Mucosa of gallbladder (tissue), 1 donor: ENCODE measurements at regions not wholly inside any gene's neighbourhood (a gene's known extent, or its start where the extent isn't known, plus 50 kb on each side); places are given as distances from the start of the nearest gene placed in this dataset.
"Not testable (repeated sequence)": the region's sequence is repeated elsewhere in the genome, so short reads cannot be mapped to it uniquely, and the experiment has no call there.

Experiments
- DNase-seq: peaks from one replicate; pipeline ENCODE4 v3.0.0-alpha.2; 2020; ENCODE audit warnings: low spot score
- donor health status: DM: no; HTN: no; CAD: no.

DNA sequence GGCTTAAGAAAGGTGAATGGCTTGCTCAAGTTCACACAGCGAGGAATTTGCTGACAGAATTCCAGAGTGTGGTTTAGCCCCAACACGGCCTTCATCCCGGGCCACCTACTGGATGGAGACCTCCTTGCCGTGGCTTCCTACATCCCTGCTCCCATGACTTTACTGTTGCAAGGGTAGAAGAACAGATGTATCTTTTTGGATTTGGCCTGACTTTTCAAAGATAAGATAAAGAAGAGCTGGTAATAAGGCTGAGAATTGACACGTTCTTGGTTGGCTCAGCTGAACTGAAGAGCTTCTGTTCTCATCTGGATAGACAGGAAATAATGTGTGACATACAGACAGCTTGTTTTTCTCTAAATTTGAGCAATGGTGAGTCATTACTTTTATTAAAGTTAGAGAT lies 113.1 kb downstream of the KLF5 start:
- no peak for DNase-seq

DNA sequence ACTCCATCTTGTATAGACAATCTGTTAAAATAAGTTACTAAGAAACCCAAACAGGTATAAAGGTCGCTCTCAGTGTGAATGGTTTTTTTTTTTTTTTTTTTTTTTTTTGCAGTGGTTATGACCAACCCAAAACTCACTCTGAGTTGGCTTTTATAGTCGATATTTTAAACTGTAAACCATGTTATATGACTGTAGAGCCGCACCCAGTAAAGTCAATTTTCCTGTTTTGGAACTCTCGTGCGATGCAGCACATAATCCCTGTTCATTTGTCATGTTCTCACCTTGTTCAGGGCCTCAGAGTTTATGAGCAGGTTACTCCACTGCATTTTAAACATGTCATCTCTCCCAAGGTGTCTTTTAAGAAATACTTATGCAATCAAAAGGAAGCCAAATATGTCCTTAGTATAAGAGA lies 112.5 kb downstream of the KLF5 start:
- peak; percentile 82 for DNase-seq

DNA sequence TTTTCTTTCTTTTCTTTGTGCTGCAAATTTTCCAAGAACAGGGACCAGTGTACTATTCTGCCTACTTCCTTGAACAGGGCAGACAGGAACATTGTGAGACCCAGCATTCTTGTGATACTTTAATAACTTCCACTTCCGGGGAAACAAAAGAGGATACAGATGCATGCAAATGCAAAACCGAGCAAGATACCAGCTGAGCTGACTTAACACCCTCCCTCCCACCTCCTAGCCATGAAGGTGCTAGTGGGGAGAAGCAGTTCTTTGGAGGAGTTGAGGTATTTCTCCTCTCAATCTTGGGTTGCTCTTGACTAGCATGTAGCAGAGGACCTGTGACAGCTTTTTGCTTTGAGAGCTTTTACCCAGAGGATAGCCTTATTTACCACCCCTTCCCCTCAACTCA lies 111.2 kb downstream of the KLF5 start:
- DNase-seq, result no peak

DNA sequence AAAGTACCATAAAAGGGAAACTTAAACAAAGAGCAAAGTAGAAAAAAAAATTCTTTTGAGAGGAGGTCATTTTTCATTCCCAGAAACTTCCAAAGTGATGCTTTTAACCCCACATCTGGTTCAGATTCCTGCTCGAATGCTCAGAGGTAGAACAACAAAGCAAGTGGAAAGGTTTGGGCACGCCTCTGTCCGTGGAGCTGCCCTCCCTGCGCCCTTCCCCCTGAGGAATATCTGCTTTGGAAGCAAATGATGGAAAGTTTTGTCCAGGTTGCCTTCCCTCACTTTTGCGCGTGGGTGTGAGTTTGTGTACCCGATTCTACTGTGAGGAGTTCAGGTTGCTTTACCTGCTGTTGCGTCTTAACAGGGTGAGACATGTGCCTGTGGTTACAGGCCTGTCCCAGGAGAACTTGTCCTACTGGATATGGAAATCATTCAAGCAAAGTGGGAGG lies 110.2 kb downstream of the KLF5 start:
- DNase-seq, result no peak

DNA sequence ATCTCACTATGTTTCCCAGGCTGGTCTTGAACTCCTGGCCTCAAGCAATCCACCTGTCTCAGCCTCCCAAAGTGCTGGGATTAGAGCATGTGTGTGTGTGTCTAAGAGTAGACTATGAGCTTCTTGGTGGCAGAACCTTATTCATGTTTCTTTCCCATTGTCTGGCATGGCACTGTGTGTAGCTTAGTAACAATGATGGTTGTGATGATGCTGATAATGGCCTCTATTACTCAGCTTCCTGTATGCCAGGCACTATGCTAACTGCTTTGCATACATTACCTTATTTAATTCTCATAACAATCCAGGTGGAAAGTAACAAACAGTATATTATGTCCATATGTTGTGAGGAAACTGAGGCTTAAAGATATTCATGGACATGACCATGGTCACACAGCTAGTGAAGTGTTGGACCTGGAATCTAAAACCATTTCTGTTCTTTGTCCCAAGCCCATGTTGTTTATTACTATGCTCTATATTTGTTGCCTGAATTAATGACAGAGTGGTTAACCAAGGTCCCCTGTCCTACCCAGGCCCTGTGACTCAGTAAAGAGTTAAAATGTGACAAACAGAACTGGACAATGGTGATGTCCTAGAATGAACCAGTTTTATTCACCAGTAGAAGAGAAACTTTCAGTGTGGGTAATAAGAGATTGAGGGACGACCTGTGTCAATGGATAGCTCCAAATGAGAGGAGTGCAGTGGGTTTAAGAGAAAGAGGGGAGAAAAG lies 109.6 kb downstream of the KLF5 start:
- no peak for DNase-seq

DNA sequence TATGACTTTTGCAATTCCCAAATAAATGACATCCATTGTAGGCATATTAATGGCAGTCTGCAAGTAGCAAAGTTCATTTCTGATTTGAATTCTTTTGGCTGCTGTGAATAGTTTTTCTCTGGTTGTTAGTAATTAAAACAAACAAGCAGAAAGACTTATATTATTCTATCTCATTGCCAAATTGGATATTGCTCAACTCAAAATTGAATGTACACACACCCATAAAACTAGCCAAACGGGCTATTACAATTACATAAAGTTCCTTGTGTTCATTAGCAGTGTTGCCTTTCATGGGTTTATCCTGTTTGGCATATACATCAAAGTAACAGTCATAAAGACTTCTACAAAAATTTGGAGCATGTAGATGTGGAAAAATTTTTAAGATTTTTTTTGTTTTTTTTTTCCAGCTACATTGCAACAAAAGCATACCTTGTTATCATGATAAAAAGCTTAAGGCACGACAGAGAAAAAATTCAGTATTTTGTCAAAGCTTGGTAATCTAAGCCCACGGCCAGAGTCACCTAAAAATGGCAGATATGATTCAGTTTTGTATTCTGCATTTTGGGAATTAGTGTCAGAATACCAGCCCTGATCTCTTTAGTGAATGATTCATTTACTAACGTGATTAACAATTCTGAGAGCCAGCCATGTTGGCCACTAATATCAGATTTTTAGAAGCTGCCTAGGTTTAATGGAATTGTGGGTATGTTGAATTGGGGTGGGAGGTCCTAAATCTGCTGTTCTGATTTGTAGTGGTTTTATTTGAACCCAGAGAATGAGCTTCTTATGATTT lies 108.4 kb downstream of the KLF5 start:
- no peak for DNase-seq

DNA sequence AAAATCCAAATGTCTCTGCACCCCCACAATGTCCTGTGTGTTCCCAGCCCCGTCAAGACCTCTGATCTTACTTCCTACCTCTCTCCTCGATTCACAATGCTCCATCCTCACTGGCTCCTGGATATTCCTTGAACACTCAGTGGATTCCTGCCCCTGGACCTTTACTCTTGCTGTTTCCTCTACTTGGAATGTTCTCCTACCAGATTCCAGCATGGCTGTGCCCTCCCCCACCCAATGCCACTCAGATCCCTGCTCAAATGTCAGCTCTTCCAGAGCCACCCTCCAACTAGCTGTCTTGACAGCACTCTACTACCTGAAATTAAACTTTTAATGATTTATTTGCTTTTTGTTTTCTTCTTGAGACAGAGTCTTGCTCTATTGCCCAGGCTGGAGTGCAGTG lies 107.4 kb downstream of the KLF5 start:
- no peak for DNase-seq

DNA sequence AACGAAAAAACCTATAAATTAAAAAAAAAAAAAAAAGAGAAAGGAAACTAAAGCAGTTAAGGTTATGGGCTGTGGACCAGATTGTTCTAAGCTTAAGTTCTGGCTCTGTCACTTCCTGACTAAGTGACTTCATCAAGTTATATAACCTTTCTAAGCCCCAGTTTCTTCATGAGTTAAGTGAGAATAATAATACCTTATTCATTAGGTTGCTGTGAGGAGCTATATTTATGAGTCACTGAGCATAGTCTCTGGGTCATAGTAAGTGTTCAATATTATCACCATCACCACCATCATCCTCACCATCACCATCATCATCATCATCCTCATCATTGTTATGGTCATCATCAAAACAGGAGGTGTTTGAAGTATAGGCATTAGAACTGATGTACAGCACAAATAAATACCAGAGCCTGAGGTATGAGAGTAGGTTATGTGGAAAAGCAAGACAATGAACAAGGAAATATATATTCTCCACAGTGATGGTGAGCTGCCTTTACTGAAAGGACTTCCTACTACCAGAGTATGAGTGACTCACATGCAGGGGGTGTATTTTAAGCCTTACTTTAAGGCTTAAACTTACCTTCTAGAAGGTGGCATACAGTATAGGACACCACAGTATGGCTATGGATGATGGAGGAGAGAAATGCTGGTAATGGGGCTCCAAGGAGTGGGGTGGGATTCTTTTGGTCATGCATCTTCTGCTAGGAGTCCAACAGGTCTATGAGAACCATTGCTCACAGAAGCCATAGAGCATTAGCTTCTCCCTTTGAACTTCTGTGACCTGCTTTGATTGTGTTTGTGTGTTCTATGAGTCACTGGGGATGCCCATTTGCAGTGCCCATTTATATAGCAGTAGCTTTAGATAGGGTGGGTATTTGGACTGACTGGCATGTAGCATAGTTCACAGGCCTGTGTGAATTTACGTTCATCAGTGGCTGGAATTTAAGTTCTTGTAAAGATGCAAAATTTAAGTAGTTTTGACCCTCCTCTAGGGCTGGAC lies 104.4 kb downstream of the KLF5 start:
- DNase-seq, result no peak

DNA sequence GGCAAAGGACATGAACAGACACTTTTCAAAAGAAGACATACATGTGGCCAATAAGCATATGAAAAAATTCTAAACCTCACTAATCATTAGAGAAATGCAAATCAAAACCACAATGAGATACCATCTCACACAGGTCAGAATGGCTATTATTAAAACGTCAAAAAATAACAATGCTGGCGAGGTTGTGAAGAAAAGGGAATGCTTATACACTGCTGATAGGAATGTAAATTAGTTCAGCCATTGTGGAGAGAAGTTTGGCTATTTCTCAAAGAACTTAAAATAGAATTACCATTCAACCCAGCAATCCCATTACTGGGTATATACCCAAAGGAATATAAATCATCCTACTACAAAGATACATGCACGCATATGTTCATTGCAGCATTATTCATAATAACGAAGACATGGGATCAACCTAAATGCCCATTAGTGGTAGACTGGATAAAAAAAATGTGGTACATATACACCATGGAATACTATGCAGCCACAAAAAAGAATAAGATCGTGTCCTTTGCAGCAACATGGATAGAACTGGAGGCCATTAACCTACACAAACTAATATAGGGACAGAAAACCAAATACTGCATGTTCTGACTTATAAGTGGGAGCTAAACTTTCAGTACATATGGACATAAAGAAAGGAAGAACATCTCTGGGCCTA lies 101.7 kb downstream of the KLF5 start:
- DNase-seq, result not testable (repeated sequence)

DNA sequence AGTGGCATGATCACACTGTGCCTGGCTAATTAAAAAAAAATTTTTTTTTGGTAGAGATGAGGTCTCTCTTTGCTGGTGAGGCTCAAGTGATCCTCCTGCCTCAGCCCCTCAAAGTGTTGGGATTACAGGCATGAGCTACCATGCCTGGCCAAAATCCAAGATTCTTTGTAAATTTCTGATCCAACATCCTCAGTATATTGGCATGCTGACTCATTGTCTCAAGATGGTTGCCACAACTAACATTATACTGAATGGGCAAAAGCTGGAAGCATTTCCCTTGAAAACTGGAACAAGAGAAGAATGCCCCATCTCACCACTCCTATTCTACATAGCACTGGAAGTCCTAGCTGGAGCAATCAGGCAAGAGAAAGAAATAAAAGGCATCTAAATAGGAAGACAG lies 100.0 kb downstream of the KLF5 start:
- no peak for DNase-seq

DNA sequence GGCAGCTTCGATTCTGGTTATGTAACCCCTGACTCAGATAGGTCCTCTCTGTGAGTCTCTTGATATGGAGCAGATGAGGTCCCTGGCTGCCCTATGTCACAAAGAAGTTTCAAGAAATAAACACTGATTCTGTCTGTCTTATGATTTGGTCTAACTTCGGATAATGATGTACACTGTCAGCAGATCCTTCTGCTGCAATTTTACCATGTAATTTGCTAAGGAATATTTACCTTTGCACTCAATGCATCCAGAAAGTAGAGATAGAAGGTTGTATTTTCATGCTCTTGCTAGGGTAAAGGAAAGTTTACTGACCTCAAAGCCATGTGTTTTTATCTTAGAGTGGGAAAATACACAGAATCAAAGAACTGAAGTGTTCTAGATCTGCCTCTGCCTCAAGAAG lies 98.2 kb downstream of the KLF5 start:
- DNase-seq, result no peak

DNA sequence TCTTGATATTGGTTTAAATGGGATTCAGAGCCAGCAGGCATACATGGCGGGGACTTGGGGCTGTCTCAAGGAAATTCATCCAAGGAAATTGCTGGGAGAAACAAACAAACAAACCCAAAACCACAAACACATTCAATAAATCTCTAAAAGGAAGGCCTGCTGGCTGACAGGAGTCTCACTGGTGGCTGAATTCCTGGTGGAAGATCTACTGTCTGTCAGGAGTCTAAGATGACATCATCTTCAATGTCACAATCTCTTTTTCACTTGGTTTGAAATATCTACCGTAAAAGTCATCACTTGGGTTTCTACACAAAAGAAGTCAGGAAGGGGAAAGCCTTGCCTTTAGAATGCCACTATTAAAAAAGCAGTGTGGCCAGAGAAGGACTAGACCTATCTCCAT lies 87.9 kb downstream of the KLF5 start:
- DNase-seq, result no peak

DNA sequence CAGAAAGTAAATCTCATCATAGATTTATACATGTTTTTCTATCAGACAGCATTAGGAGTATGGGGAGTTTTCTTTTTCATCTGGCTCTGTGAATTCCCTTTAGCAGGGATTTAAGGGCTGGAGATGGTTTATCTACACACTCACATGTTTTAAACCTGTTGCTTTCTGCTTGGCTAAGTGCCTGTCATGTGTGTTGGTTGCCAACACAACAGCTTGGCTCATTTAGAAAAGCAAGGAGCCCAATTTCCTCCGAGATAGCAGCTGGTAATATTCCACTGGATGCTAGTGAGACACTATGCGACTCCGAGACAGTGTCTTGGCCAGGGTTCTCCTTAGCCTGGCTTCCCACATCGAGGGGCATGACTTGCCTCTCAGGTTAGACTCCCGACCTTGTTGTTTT lies 83.3 kb downstream of the KLF5 start:
- no peak for DNase-seq

DNA sequence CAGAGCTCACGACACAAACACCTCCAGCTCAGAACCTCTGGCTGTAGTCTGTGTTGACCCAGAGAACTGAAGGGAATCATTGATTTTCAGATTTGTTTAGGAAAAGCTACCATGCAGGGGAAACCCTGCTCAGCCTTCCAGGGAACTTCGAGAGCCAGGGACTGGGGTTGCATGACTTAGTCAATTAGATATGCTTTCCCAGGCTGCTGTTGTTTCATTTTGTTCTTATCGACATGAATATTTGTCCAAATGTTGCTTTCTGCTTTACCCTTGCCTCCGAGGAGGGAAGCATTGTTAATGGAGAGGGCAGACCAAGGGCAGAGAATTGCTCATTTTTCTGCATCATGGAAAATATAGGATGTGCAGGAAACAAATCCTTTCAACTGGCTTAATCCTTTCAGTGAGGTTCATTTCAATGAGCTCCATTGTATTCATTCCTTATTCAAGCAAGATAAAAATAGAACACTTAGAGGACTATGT lies 82.5 kb downstream of the KLF5 start:
- DNase-seq, result no peak

DNA sequence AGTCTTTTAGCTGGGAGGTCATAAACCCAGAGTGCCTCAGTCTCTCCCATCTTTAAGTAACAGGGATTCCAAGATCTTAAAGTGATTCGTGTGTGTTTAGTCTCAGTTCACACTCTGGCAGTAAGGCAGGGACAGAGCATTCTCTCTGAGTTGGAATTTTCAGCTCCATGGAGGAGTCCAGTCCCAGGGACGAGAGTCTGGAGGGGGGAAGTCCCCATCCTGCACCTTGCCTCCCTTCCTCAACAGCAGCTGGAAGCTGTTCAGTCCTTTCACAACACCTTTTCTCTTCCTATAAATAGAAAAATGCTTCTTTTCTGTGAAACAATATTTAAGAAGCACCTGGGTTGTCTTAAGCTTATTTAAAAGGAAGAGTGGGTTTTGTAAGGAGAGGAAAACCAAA lies 82.0 kb downstream of the KLF5 start:
- DNase-seq, result no peak

DNA sequence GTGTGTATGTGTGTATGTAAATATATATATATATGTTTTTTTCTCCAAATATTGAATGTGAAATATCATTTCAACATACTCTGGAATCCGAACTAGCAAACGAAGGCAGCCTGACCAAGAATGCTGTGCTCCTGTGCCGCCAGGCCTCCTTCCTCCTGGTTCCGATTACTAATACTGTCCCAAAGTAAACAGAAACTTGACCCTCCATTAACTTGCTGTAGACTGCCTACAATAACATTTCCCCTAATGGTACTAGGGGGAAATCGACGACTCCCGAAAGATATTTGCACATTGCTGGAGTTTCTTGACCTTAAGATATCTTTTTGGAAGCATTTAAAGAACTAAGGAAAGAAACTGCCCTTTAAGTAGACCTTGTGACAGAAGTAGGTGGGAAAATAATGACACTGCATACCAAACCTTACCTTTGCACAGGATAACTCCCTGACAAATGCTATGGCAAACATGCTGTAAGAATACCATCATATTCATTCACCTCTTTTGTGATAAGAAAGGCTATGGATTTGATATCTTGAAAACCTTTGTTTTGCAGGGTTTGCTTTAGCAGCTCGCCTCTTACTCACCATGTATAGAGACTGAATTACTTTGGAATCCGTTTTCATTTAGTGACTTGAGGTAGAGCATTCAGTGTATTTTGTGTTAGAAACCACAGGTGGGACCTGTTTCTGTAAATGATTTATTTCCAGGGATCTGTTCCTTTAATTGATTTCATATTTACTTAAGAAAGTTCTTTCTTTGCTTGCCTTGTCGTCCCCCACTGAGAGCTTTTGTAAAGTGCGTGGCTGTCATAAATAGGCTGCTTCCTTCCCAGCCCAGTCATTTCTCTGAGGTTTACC lies 80.1 kb downstream of the KLF5 start:
- peak; percentile 57 for DNase-seq

DNA sequence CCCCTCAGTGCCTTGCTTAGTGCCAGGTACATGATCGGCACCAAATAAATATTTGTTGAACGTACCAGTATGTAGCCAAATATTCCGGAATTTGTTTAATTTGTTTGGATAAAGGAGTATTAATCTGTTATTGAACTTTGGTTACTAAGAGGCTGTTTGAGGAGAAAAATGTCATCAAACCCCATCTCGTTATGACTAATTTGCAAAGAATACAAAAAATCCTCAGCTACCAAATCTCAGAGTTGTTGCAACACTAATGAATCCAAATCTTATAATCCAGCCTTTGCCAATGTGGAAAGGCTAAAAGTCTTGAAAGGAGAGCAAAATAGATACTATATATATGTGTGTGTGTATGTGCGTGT lies 79.5 kb downstream of the KLF5 start:
- DNase-seq, result no peak

DNA sequence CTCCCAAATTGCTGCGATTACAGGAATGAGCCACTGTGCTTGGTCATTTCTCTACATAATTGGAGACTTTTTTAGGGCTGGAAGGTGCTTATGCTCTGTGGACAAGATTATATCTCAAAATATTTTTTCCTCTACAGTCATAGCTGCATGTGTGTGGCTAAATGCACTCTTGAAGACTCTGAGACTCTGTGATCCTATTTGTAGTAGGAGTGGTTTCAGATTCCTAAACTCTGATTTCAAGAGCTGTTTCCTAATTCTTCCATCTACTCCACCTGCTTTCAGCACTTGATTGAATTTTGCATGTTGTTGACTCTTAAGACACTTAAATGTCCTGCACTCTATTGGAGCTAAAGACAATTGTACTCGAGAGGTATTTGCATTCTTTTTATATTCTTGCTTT lies 78.0 kb downstream of the KLF5 start:
- DNase-seq, result no peak

DNA sequence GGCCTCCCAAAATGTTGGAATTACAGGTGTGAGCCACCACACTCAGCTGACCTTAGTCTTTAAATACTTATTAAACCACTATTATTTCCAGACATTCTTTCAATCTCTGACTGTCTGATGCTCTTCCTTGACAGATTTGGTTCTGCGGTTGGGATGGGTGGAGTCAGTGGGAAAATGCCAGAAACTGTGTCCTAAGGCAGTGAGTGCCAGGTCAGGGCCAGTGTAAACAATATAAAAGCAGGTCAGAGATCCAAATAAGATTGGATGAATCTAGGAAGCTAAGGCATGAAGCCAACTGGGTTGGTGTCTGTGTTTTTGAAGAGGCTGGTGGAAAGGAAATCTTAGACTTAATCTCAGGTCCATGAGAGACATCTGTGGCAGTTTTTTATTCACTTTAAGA lies 74.7 kb downstream of the KLF5 start:
- DNase-seq, result peak; percentile 26

DNA sequence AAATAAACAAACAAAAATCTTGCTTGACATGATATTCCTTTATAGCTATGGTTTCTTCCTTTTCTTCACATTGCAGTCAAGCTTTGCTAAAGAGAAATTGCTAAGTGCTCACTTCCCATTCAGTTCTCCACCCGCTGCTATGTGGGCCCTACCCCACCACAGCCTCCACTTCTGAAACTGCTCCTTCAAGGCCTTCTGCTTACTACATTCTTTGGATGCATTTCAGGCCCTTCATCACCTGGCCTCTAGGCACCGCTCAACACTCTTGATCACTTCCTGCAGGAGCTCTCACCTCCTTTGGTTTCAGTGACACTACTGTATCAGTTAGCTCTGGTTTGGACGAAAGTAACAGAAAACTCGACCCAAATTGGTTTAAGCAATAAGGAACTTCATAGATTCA lies 72.4 kb downstream of the KLF5 start:
- DNase-seq, result no peak

DNA sequence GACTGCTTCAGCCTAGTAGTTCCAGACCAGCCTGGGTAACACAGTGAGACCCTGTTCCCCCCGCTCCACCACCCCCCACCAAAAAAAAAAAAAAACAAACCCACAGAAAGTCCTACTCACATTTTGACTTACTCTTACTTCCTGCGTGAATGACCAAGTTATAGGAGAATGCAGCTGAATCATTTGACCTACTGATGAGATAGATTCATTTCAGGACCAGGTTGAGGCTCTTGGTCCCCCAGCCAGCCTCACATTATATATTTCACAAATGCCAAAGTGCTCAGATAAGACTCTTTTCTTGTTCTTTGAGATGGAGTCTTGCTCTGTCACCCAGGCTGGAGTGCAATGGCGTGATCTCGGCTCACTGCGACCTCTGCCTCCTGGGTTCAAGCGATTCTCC lies 70.2 kb downstream of the KLF5 start:
- DNase-seq, result no peak
